Stomach smooth muscle (tissue), 2 donors: ENCODE measurements at regions not wholly inside any gene's neighbourhood (a gene's known extent, or its start where the extent isn't known, plus 50 kb on each side); places are given as distances from the start of the nearest gene placed in this dataset.

Experiments
- H3K27ac ChIP-seq: one replicate; pipeline ENCODE4 v1.7.0; 2013; ENCODE audit warnings: mild to moderate bottlenecking, low read length, inconsistent platforms
- H3K27me3 ChIP-seq, 2 donors: one replicate each; pipeline ENCODE4 v1.7.0; 2013; ENCODE audit warnings: low read length in 2 of 2; ENCODE audit not compliant: insufficient read depth in 2 of 2, control insufficient read depth in 1 of 2
- H3K36me3 ChIP-seq, 2 donors: one replicate each; pipeline ENCODE4 v1.7.0; 2013; ENCODE audit warnings: low read length in 2 of 2; ENCODE audit not compliant: control insufficient read depth in 2 of 2, insufficient read depth in 2 of 2
- H3K4me1 ChIP-seq: one replicate; pipeline ENCODE4 v1.7.0; 2013; ENCODE audit warnings: low read length; ENCODE audit not compliant: control insufficient read depth, insufficient read depth
- H3K4me3 ChIP-seq, 2 donors: one replicate each; pipeline ENCODE4 v1.7.0; 2013; ENCODE audit warnings: low read length in 2 of 2
- H3K9ac ChIP-seq, 2 donors: one replicate each; pipeline ENCODE4 v1.7.0; 2013; ENCODE audit warnings: low read length in 2 of 2, mild to moderate bottlenecking in 1 of 2
- H3K9me3 ChIP-seq, 2 donors: one replicate each; pipeline ENCODE4 v1.7.0; 2013; ENCODE audit warnings: low read length in 2 of 2; ENCODE audit not compliant: control insufficient read depth in 2 of 2
- donor health status: healthy.
- donor health status: Pancreatic carcinoma.

- Histone ChIP-seq H3K4me3 (no peak overlapping the region), H3K27ac (no peak overlapping the region), H3K9ac (no peak overlapping the region), H3K27me3 (no peaks in the 10 kb centered on the region), H3K36me3 (no peaks in the 10 kb centered on the region), H3K9me3 (no peaks in the 10 kb centered on the region), H3K4me1 (no peaks in the 10 kb centered on the region)
Measured at GRCh38 chr12:38384816-38385378, 68.3 kb downstream of the ALG10B start.

- H3K27ac ChIP-seq, result no peak overlapping the region
- no peaks in the 10 kb centered on the region for H3K4me1 ChIP-seq
- H3K27me3 ChIP-seq, result no peaks in the 10 kb centered on the region
- no peaks in the 10 kb centered on the region for H3K36me3 ChIP-seq
- H3K4me3 ChIP-seq, result no peak overlapping the region
- H3K9ac ChIP-seq, result no peak overlapping the region
- H3K9me3 ChIP-seq, result no peaks in the 10 kb centered on the region
Measured at GRCh38 chr12:38385486-38385885, 68.9 kb downstream of the ALG10B start.

- Histone ChIP-seq H3K4me1 (no peaks in the 10 kb centered on the region), H3K36me3 (no peaks in the 10 kb centered on the region), H3K4me3 (no peak overlapping the region), H3K27me3 (no peaks in the 10 kb centered on the region), H3K9ac (no peak overlapping the region), H3K27ac (no peak overlapping the region), H3K9me3 (no peaks in the 10 kb centered on the region)
Measured at GRCh38 chr12:38386205-38386985, 69.8 kb downstream of the ALG10B start.

GRCh38 chr12:38389614-38390013 lies 73.0 kb downstream of the ALG10B start:
- Histone ChIP-seq H3K27me3 (no peaks in the 10 kb centered on the region), H3K36me3 (no peaks in the 10 kb centered on the region), H3K9me3 (no peaks in the 10 kb centered on the region), H3K27ac (no peak overlapping the region), H3K4me3 (no peak overlapping the region), H3K4me1 (no peaks in the 10 kb centered on the region), H3K9ac (no peak overlapping the region)

GRCh38 chr12:38391007-38391406 lies 74.4 kb downstream of the ALG10B start:
- Histone ChIP-seq H3K4me3 (no peak overlapping the region), H3K4me1 (no peaks in the 10 kb centered on the region), H3K27ac (no peak overlapping the region), H3K36me3 (no peaks in the 10 kb centered on the region), H3K27me3 (no peaks in the 10 kb centered on the region), H3K9me3 (no peaks in the 10 kb centered on the region), H3K9ac (no peak overlapping the region)

GRCh38 chr12:38392554-38393144 lies 76.1 kb downstream of the ALG10B start:
- no peaks in the 10 kb centered on the region for H3K4me1 ChIP-seq
- H3K36me3 ChIP-seq, result no peaks in the 10 kb centered on the region
- no peak overlapping the region for H3K9ac ChIP-seq
- no peak overlapping the region for H3K27ac ChIP-seq
- no peaks in the 10 kb centered on the region for H3K9me3 ChIP-seq
- no peak overlapping the region for H3K4me3 ChIP-seq
- no peaks in the 10 kb centered on the region for H3K27me3 ChIP-seq

GRCh38 chr12:38399711-38400206 lies 83.2 kb downstream of the ALG10B start:
- H3K9ac ChIP-seq, result no peak overlapping the region
- H3K27me3 ChIP-seq, result no peaks in the 10 kb centered on the region
- no peaks in the 10 kb centered on the region for H3K9me3 ChIP-seq
- H3K4me3 ChIP-seq, result no peak overlapping the region
- no peaks in the 10 kb centered on the region for H3K36me3 ChIP-seq
- no peak overlapping the region for H3K27ac ChIP-seq
- no peaks in the 10 kb centered on the region for H3K4me1 ChIP-seq

GRCh38 chr12:38402811-38403210 lies 86.2 kb downstream of the ALG10B start:
- Histone ChIP-seq H3K36me3 (no peaks in the 10 kb centered on the region), H3K9ac (no peak overlapping the region), H3K27ac (no peak overlapping the region), H3K4me3 (no peak overlapping the region), H3K9me3 (peaks cover 0 to 3% of the 10 kb centered on the region in 2 donors), H3K27me3 (no peaks in the 10 kb centered on the region), H3K4me1 (no peaks in the 10 kb centered on the region)

GRCh38 chr12:38409511-38409910 lies 92.9 kb downstream of the ALG10B start:
- Histone ChIP-seq H3K27me3 (no peaks in the 10 kb centered on the region), H3K9ac (no peak overlapping the region), H3K36me3 (no peaks in the 10 kb centered on the region), H3K27ac (no peak overlapping the region), H3K9me3 (peaks cover 0 to 3% of the 10 kb centered on the region in 2 donors), H3K4me3 (no peak overlapping the region), H3K4me1 (no peaks in the 10 kb centered on the region)

- Histone ChIP-seq H3K4me1 (no peaks in the 10 kb centered on the region), H3K4me3 (no peak overlapping the region), H3K27me3 (no peaks in the 10 kb centered on the region), H3K9ac (no peak overlapping the region), H3K9me3 (no peaks in the 10 kb centered on the region), H3K36me3 (no peaks in the 10 kb centered on the region), H3K27ac (no peak overlapping the region)
Measured at GRCh38 chr12:38411426-38411825, 94.9 kb downstream of the ALG10B start.

- no peak overlapping the region for H3K9ac ChIP-seq
- no peak overlapping the region for H3K4me3 ChIP-seq
- no peaks in the 10 kb centered on the region for H3K4me1 ChIP-seq
- H3K36me3 ChIP-seq, result no peaks in the 10 kb centered on the region
- H3K27ac ChIP-seq, result no peak overlapping the region
- H3K9me3 ChIP-seq, result no peaks in the 10 kb centered on the region
- H3K27me3 ChIP-seq, result no peaks in the 10 kb centered on the region
Measured at GRCh38 chr12:38411946-38412345, 95.4 kb downstream of the ALG10B start.
